ENCODE measurements at regions not wholly inside any gene's neighbourhood (a gene's known extent, or its start where the extent isn't known, plus 50 kb on each side); places are given as distances from the start of the nearest gene placed in this dataset.

DNA sequence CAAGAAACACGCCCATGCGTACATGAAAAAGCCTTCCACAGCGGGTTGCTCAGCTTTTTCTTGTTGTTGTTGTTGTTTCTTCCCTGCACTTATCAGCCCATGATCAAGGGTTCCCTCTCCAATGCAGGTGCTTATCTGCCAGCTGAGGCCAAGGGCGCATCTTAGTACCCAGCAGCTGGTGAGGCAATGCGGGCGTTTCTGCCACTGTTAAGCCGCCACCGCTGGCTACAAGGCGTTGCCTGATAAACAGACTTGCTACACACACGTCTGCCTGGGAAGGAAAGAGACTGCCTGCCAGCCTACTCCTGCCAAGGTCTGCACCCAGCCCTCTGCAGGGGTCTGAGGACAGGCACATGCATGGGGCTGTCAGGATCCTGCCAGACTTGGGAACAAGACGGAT lies 345.9 kb downstream of the BCL11B start (continued):
- no peak for TF ChIP-seq ZHX2 (IDR thresholded peaks at IDR 0.05; ENCODE audit: low read depth)
- TF ChIP-seq ZHX2 (CRISPR knock-in tag; IDR thresholded peaks at IDR 0.05; ENCODE audit: borderline replicate concordance), result no peak
- TF ChIP-seq ZNF274 (CRISPR knock-in tag; IDR thresholded peaks at IDR 0.05), result no peak

GRCh38 chr14:98926801-98927200 lies 345.2 kb downstream of the BCL11B start:
- DNase-seq (ENCODE audit: low spot score) (no peak), ATAC-seq (no peak), FAIRE-seq (no peak)
- ChIA-PET CTCF (ENCODE audit: low intra/inter-chr PET ratio, low total read pairs) (no interaction called here), POLR2A (no interaction called here)
- Histone ChIP-seq H3K27me3 (ENCODE audit: control insufficient read depth in 1 of 2, insufficient read depth in 2 of 2, low read length in 2 of 2) (peaks cover 0 to 4% of the 10 kb centered on the region in 2 experiments; a peak in 1 of 5 replicates), H3K27ac (ENCODE audit: extremely low read length, insufficient read depth, low read length) (no peak overlapping the region), H4K20me1 (ENCODE audit: insufficient read depth, low read length) (no peaks in the 10 kb centered on the region), H3K9me3 (ENCODE audit: low read length) (0 out of 2 replicates have a peak, but pooled peaks cover 4% of the 10 kb centered on the region), H3K9ac (ENCODE audit: insufficient read depth, low read depth, low read length) (no peak overlapping the region), H2AFZ (ENCODE audit: low read length) (no peak overlapping the region), H3K4me2 (ENCODE audit: low read depth, low read length) (no peak overlapping the region), H3K4me3 (replicated peaks in 1 of 3; ENCODE audit: insufficient read depth in 1 of 3, low read depth in 2 of 3, low read length in 3 of 3) (no peak overlapping the region), H3K4me1 (ENCODE audit: insufficient read depth, low read length) (no peaks in the 10 kb centered on the region), H3K79me2 (ENCODE audit: insufficient read depth, low read length) (no peaks in the 10 kb centered on the region), H3K36me3 (replicated peaks in 1 of 2; ENCODE audit: control insufficient read depth in 1 of 2, insufficient read depth in 2 of 2, low read length in 2 of 2) (no peaks in the 10 kb centered on the region)
- in situ Hi-C loops (cut with HindIII; ENCODE audit: extremely low pct_ligation_motif_present, low pct_unique_long_range_greater_than_20kb), result no loop called here
- 2% methylated on average over 4 of the region's 4 CpGs for whole genome bisulfite sequencing (ENCODE audit: low lambda C conversion rate)
- BruUV-seq (replicated peaks), result no TSS peak
- intact Hi-C loops (cut with micrococcal nuclease; ENCODE audit: unreplicated experiment), result no loop called here
- TF ChIP-seq ZSCAN22 (CRISPR knock-in tag; IDR thresholded peaks at IDR 0.05), result no peak
- no peak for TF ChIP-seq SNRNP70 (IDR thresholded peaks at IDR 0.05; ENCODE audit: low read depth, low read length)
- TF ChIP-seq NCOA1 (CRISPR knock-in tag; IDR thresholded peaks at IDR 0.05), result no peak
- no peak for TF ChIP-seq ZNF746 (CRISPR knock-in tag; IDR thresholded peaks at IDR 0.05)
- TF ChIP-seq CENPBD1 (CRISPR knock-in tag; IDR thresholded peaks at IDR 0.05; ENCODE audit: borderline replicate concordance, low read depth), result no peak
- no peak for TF ChIP-seq SRF (IDR thresholded peaks at IDR 0.05; ENCODE audit: low read depth, low read length)
- TF ChIP-seq CENPT (CRISPR knock-in tag; IDR thresholded peaks at IDR 0.05; ENCODE audit: low read depth), result no peak
- TF ChIP-seq, protein P1, sequence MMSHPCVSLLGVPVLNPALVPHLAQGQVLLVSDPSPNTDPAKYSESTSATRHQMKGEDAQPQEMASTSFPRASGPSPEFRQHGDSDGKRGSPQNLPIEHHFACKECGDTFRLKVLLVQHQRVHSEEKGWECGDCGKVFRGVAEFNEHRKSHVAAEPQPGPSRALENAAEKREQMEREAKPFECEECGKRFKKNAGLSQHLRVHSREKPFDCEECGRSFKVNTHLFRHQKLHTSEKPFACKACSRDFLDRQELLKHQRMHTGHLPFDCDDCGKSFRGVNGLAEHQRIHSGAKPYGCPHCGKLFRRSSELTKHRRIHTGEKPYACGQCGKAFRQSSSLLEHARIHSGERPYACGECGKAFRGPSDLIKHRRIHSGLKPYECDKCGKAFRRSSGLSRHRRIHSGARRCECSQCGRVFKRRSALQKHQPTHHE (CRISPR knock-in tag; IDR thresholded peaks at IDR 0.05; ENCODE audit: borderline replicate concordance), result no peak
- TF ChIP-seq ZNF350 (CRISPR knock-in tag; IDR thresholded peaks at IDR 0.05; ENCODE audit: borderline replicate concordance, low read depth), result no peak

All from HepG2 (cell line).